Activated naive CD4-positive, alpha-beta T cell treated with anti-CD3 and anti-CD28 coated beads for 36 hours (primary cell): ENCODE measurements at regions not wholly inside any gene's neighbourhood (a gene's known extent, or its start where the extent isn't known, plus 50 kb on each side); places are given as distances from the start of the nearest gene placed in this dataset.
"Not testable (repeated sequence)": the region's sequence is repeated elsewhere in the genome, so short reads cannot be mapped to it uniquely, and the experiment has no call there.

Experiments
- CTCF ChIA-PET: fragments of 350-600 bp; sonication (Branson Sonifier 250); formaldehyde crosslinking; loops from one replicate; lab custom pipeline; 2021; ENCODE audit warnings: antibody characterized with exemption; lab: Charles Lee
- DNase-seq: peaks from one replicate; pipeline ENCODE4 v3.0.0-alpha.2; 2020
- H3K27ac Mint-ChIP-seq: one replicate; pipeline ENCODE4 v1.8.0; 2021; ENCODE audit warnings: mild to moderate bottlenecking, mixed read lengths
- H3K27me3 Mint-ChIP-seq: one replicate; pipeline ENCODE4 v1.8.0; 2021; ENCODE audit warnings: low read depth, mixed read lengths
- H3K36me3 Mint-ChIP-seq: one replicate; pipeline ENCODE4 v1.8.0; 2021; ENCODE audit warnings: low read depth, mixed read lengths
- H3K4me1 Mint-ChIP-seq: one replicate; pipeline ENCODE4 v1.8.0; 2021; ENCODE audit warnings: low read depth, mixed read lengths
- H3K4me3 Mint-ChIP-seq: one replicate; pipeline ENCODE4 v1.8.0; 2021; ENCODE audit warnings: mild to moderate bottlenecking, moderate library complexity, mixed read lengths
- H3K9me3 Mint-ChIP-seq: one replicate; pipeline ENCODE4 v1.8.0; 2021; ENCODE audit warnings: mixed read lengths
- intact Hi-C: fragments of 100-400 bp; cut with micrococcal nuclease; formaldehyde crosslinking; loops from one replicate; pipeline ENCODE4 v1.15.1; 2023

GRCh38 chr6:3672339-3672738, 79.2 kb downstream of the PXDC1 start:
- H3K27me3 Mint-ChIP-seq, H3K36me3 Mint-ChIP-seq, DNase-seq, H3K4me3 Mint-ChIP-seq, CTCF ChIA-PET, intact Hi-C loops, H3K27ac Mint-ChIP-seq, H3K4me1 Mint-ChIP-seq, H3K9me3 Mint-ChIP-seq: not testable (repeated sequence)

DNA sequence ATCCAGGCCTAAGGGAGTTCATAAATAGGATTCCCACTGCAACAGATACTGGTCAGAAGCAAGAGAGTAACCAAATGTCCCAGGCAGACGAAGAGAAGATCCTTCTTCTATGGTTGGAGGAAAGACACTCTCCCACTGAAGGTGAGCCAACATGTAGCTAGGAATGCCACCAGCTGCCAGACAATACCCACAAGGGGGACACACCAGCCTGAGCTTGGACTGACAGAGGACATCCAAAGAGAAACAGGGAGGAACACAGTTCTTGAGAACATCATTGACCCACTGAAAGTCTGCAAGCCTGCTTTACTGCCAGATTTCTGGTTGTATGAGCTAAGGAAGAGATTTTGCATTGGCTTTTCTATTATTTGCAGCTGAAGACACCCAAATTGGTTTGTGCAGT, 80.1 kb downstream of the PXDC1 start:
- Mint-ChIP-seq H3K4me1 (no peaks in the 10 kb centered on the region), H3K27ac (no peak overlapping the region), H3K4me3 (no peak overlapping the region), H3K9me3 (peaks cover 2% of the 10 kb centered on the region), H3K27me3 (peaks cover under 1% of the 10 kb centered on the region), H3K36me3 (no peaks in the 10 kb centered on the region)
- DNase-seq, result no peak
- CTCF ChIA-PET, result no interaction called here
- intact Hi-C loops, result no loop called here

DNA sequence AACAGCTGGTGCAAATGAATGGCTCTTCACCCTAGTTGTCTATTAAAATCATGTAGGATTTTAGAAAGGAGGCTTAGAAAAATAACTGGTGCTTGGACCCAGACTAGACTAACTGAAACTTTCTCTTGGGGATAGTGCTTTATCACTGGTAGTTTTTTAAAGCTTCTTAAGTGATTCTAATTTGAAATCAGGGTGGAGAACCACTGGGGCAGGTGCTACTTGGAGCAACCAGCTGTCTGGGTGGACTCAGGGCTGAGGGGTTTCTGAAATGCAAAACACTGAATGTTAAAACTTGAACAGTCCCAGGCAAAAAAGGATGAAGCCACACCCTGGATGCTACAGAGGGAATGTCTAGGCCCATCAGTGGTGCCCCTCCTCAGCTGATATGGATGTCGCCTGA, 81.2 kb downstream of the PXDC1 start:
- no peak overlapping the region for H3K27ac Mint-ChIP-seq
- peaks cover 2% of the 10 kb centered on the region for H3K9me3 Mint-ChIP-seq

GRCh38 chr6:3669916-3670315, 81.6 kb downstream of the PXDC1 start:
- Mint-ChIP-seq H3K36me3 (no peaks in the 10 kb centered on the region), H3K27ac (no peak overlapping the region), H3K27me3 (no peaks in the 10 kb centered on the region), H3K4me3 (no peak overlapping the region), H3K4me1 (no peaks in the 10 kb centered on the region), H3K9me3 (peaks cover 2% of the 10 kb centered on the region)
- DNase-seq, result peak; percentile 6
- CTCF ChIA-PET, result no interaction called here
- intact Hi-C loops, result no loop called here

More for the DNA sequence above, 81.2 kb downstream of the PXDC1 start:
- Mint-ChIP-seq H3K36me3 (no peaks in the 10 kb centered on the region), H3K4me1 (no peaks in the 10 kb centered on the region), H3K27me3 (no peaks in the 10 kb centered on the region), H3K4me3 (no peak overlapping the region)
- DNase-seq, result no peak
- intact Hi-C loops, result no loop called here
- CTCF ChIA-PET, result no interaction called here

DNA sequence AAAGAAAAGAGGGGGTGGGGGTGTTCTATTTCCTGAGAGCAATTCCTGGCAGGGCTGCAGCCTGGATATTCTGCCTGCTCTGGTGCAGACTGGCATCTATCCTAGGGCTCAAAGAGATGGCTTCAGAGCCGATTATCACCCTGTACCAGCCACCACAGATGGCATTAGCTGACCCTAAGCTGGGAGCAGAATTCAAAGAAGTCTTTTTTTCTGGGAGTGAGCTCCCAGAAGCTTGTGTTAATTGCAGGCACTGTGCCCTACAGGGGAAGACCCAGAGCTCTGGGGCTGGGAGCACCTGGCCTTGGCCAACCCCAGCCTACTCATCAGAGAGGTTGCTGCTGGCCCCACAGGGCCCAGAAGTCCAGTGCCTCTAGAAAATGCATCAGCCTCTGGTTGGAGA, 85.9 kb downstream of the PXDC1 start:
- CTCF ChIA-PET, result interaction anchor here (0.6 kb wide), 1 partner anchor 540 kb away, joined by 5 read pairs; no protein-coding TSS in a partner anchor
- Mint-ChIP-seq H3K36me3 (no peaks in the 10 kb centered on the region), H3K4me3 (no peak overlapping the region), H3K27ac (no peak overlapping the region), H3K27me3 (no peaks in the 10 kb centered on the region), H3K9me3 (no peaks in the 10 kb centered on the region), H3K4me1 (no peaks in the 10 kb centered on the region)
- intact Hi-C loops, result no loop called here
- DNase-seq, result no peak

- Mint-ChIP-seq H3K4me1 (no peaks in the 10 kb centered on the region), H3K4me3 (no peak overlapping the region), H3K9me3 (no peaks in the 10 kb centered on the region), H3K27ac (no peak overlapping the region), H3K27me3 (no peaks in the 10 kb centered on the region), H3K36me3 (no peaks in the 10 kb centered on the region)
- CTCF ChIA-PET, result no interaction called here
- no peak for DNase-seq
- intact Hi-C loops, result no loop called here
Observed at GRCh38 chr6:3664625-3665041, 86.9 kb downstream of the PXDC1 start.

GRCh38 chr6:3663811-3664210, 87.7 kb downstream of the PXDC1 start:
- no peak for DNase-seq
- no peak overlapping the region for H3K27ac Mint-ChIP-seq
- intact Hi-C loops, result no loop called here
- no peaks in the 10 kb centered on the region for H3K27me3 Mint-ChIP-seq
- no peaks in the 10 kb centered on the region for H3K9me3 Mint-ChIP-seq
- no peaks in the 10 kb centered on the region for H3K36me3 Mint-ChIP-seq
- CTCF ChIA-PET, result no interaction called here
- no peaks in the 10 kb centered on the region for H3K4me1 Mint-ChIP-seq
- no peak overlapping the region for H3K4me3 Mint-ChIP-seq

DNA sequence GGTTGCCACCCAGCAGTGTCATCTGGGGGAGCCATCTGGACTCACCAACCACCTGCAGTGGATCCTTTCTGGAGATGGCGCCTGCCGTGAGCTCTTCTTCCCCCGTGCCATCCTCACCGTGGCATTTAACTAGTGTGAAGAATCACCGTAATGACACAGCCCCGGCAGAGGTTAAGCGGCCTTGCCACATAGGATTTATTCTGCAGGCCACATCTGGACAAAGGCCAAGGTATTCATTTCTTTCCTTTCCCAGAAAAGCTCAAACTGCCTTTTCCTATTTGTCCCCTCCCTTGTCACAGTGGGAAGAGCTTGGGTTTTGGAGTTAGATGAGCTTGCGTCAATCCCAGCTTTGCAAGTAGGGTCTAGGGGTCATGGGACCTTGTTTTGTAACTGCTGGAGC, 88.4 kb downstream of the PXDC1 start:
- Mint-ChIP-seq H3K4me1 (no peaks in the 10 kb centered on the region), H3K27ac (no peak overlapping the region), H3K4me3 (no peak overlapping the region), H3K36me3 (no peaks in the 10 kb centered on the region), H3K9me3 (no peaks in the 10 kb centered on the region), H3K27me3 (peaks cover under 1% of the 10 kb centered on the region)
- no peak for DNase-seq
- CTCF ChIA-PET, result no interaction called here
- intact Hi-C loops, result no loop called here

GRCh38 chr6:3661390-3661789, 90.1 kb downstream of the PXDC1 start:
- no peaks in the 10 kb centered on the region for H3K4me1 Mint-ChIP-seq
- peaks cover 3% of the 10 kb centered on the region for H3K27me3 Mint-ChIP-seq
- CTCF ChIA-PET, result interaction anchor here (1.4 kb wide), 1 partner anchor 251 kb away, joined by 5 read pairs; no protein-coding TSS in a partner anchor
- no peak overlapping the region for H3K27ac Mint-ChIP-seq
- no peaks in the 10 kb centered on the region for H3K36me3 Mint-ChIP-seq
- no peak overlapping the region for H3K4me3 Mint-ChIP-seq
- no peaks in the 10 kb centered on the region for H3K9me3 Mint-ChIP-seq
- no peak for DNase-seq
- intact Hi-C loops, result no loop called here

DNA sequence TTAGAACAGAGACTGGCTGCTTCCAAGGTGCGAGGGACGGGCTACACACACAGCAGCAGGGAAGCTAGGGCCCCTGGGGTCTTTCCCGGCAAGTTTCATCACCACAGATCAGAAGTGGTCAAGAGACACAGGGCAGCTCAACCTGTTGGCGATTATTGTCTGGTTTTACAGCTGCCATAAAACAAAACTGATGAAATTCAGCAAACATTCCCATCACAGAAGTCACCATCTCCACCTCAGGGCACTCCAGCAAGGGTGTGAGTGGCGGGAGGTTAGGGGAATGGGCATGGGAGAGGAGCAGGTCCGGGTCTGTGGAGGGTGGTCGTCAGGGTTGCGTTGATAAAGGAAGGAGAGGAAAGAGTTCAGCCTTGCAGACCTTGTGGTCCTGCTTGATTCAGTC, 91.0 kb downstream of the PXDC1 start:
- H3K4me3 Mint-ChIP-seq, result no peak overlapping the region
- H3K27ac Mint-ChIP-seq, result no peak overlapping the region
- CTCF ChIA-PET, result interaction anchor here (1.4 kb wide), 1 partner anchor 250 kb away, joined by 5 read pairs; no protein-coding TSS in a partner anchor
- H3K4me1 Mint-ChIP-seq, result no peaks in the 10 kb centered on the region
- H3K27me3 Mint-ChIP-seq, result peaks cover 3% of the 10 kb centered on the region
- intact Hi-C loops, result no loop called here
- DNase-seq, result no peak
- no peaks in the 10 kb centered on the region for H3K9me3 Mint-ChIP-seq
- no peaks in the 10 kb centered on the region for H3K36me3 Mint-ChIP-seq

DNA sequence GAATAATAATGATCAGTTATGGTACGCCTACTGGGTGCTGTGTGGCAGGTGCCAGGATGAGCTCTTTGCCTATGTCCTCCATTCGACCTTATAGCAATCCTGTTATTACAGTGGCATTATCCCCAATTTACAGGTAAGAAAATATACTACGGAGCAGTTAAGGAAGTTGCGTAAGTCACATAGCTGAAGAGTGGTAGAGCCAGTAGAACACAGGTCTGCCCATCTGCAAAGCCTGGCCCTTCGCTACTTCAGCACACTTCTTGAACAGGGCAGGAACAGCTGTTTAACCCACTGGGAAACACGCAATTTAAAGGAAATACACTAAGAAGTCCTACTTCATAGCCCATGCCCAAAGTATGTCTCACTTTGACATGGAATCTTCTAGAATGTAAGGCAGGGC, 91.8 kb downstream of the PXDC1 start:
- CTCF ChIA-PET, result interaction anchor here (0.6 kb wide), 1 partner anchor 378 kb away, joined by 3 read pairs; no protein-coding TSS in a partner anchor
- H3K27ac Mint-ChIP-seq, result no peak overlapping the region

DNA sequence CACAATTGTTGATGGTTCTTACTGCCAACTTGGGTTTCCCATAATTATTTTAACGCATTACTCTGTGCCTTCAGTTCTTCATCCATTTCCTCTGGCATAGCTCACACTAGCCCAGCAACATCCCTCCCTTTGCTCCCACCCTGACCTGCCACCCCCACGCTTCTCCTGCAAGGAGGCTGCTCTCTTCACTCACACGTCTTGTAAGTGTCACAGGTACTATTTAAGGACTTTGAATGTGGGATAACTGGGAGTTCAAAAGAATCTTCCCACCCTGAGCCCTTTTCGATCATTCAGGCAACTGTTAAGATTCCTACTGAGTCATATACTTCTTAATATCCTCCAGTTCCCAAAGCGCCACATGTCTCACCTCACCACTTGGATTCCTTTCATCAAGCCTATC, 95.4 kb downstream of the PXDC1 start:
- Mint-ChIP-seq H3K36me3 (no peaks in the 10 kb centered on the region), H3K4me3 (no peak overlapping the region), H3K27me3 (peaks cover 3% of the 10 kb centered on the region), H3K27ac (no peak overlapping the region), H3K9me3 (no peaks in the 10 kb centered on the region), H3K4me1 (no peaks in the 10 kb centered on the region)
- CTCF ChIA-PET, result no interaction called here
- DNase-seq, result no peak
- intact Hi-C loops, result no loop called here

More for the DNA sequence above, 91.8 kb downstream of the PXDC1 start:
- Mint-ChIP-seq H3K27me3 (peaks cover 3% of the 10 kb centered on the region), H3K9me3 (no peaks in the 10 kb centered on the region), H3K4me3 (no peak overlapping the region), H3K4me1 (no peaks in the 10 kb centered on the region), H3K36me3 (no peaks in the 10 kb centered on the region)
- no peak for DNase-seq
- intact Hi-C loops, result no loop called here

DNA sequence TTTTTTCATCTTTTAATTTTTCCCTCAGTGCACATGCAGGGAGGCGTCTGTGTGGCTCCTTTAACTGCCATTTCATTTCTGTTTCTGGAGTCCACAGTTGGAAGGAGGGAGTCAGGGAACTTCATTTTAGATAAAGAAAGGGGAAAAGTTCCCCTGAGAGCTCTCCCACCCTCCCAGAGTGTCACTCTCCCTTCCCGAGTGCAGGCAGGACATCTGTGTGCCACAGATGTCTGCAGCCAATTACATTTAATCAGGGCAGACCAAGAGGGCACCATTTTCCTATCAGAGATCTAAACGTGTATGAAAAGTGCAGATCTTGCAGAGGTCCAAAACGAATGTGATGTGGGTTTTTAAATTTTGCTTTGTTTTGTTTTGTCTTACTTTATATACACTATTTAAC, 96.6 kb downstream of the PXDC1 start:
- no peak for DNase-seq
- Mint-ChIP-seq H3K9me3 (no peaks in the 10 kb centered on the region), H3K27me3 (peaks cover 3% of the 10 kb centered on the region), H3K36me3 (no peaks in the 10 kb centered on the region), H3K27ac (no peak overlapping the region), H3K4me3 (no peak overlapping the region), H3K4me1 (no peaks in the 10 kb centered on the region)
- CTCF ChIA-PET, result no interaction called here
- intact Hi-C loops, result no loop called here
